WTC11 (cell line): ENCODE measurements at regions not wholly inside any gene's neighbourhood (a gene's known extent, or its start where the extent isn't known, plus 50 kb on each side); places are given as distances from the start of the nearest gene placed in this dataset.

ENCODE experiments used
- ATAC-seq: fragments of 200-7000 bp; cut with Tn5 transposase; 2 replicates; pipeline ENCODE4 v1.10.0; 2021; ENCODE audit warnings: mild to moderate bottlenecking, moderate library complexity
- CTCF ChIA-PET: fragments of 300-600 bp; sonication (Branson Sonifier 250); formaldehyde crosslinking; loops from one replicate; lab custom pipeline; 2021; ENCODE audit warnings: antibody characterized with exemption; lab: Charles Lee
- POLR2A ChIA-PET: fragments of 350-600 bp; sonication (Branson Sonifier 250); formaldehyde crosslinking; loops from one replicate; lab custom pipeline; 2021; ENCODE audit warnings: antibody characterized with exemption; lab: Charles Lee
- DNase-seq: peaks from one replicate; pipeline ENCODE4 v3.0.0; 2021; ENCODE audit warnings: low spot score
- H3K27ac Mint-ChIP-seq: 2 replicates; pipeline ENCODE4 v1.8.0; 2021; ENCODE audit warnings: mixed read lengths
- H3K27me3 Mint-ChIP-seq: 2 replicates; pipeline ENCODE4 v1.8.0; 2021; ENCODE audit warnings: low read depth, mild to moderate bottlenecking, moderate library complexity, mixed read lengths
- H3K36me3 Mint-ChIP-seq: 2 replicates; pipeline ENCODE4 v1.8.0; 2021; ENCODE audit warnings: mixed read lengths
- H3K4me1 Mint-ChIP-seq: 2 replicates; pipeline ENCODE4 v1.8.0; 2022; ENCODE audit warnings: mixed read lengths
- H3K4me3 Mint-ChIP-seq: 2 replicates; pipeline ENCODE4 v1.8.0; 2021; ENCODE audit warnings: mild to moderate bottlenecking, moderate library complexity, mixed read lengths
- H3K9me3 Mint-ChIP-seq: 2 replicates; pipeline ENCODE4 v1.8.0; 2021; ENCODE audit warnings: mixed read lengths
- ATF1 ChIP-seq: sonication (generic); formaldehyde crosslinking; IDR thresholded peaks from 2 replicates; pipeline ENCODE4 v1.8.1; 2023; ENCODE audit warnings: mild to moderate bottlenecking, moderate library complexity, missing genetic modification reagents
- ATF3 ChIP-seq: sonication (generic); formaldehyde crosslinking; conservative IDR thresholded peaks from 2 replicates; pipeline ENCODE4 v1.8.1; 2022; ENCODE audit warnings: mild to moderate bottlenecking, missing genetic modification reagents
- CREB1 ChIP-seq: sonication (generic); formaldehyde crosslinking; IDR thresholded peaks from 2 replicates; pipeline ENCODE4 v1.8.0; 2023; ENCODE audit warnings: mild to moderate bottlenecking, missing genetic modification reagents
- CREM ChIP-seq: sonication (generic); formaldehyde crosslinking; IDR thresholded peaks from 2 replicates; pipeline ENCODE4 v1.8.1; 2022; ENCODE audit warnings: mild to moderate bottlenecking, missing genetic modification reagents, moderate library complexity
- ELF4 ChIP-seq: sonication (generic); formaldehyde crosslinking; IDR thresholded peaks from 2 replicates; pipeline ENCODE4 v1.8.1; 2022; ENCODE audit warnings: low read depth, mild to moderate bottlenecking, moderate library complexity, missing genetic modification reagents
- EMX1 ChIP-seq: fragments of 250-450 bp; sonication (Bioruptor Pico); IDR thresholded peaks from 2 replicates; pipeline ENCODE4 v1.8.0; 2021; ENCODE audit warnings: mild to moderate bottlenecking
- GRHL2 ChIP-seq: fragments of 250-450 bp; sonication (Bioruptor Pico); IDR thresholded peaks from 2 replicates; pipeline ENCODE4 v1.8.0; 2022; ENCODE audit warnings: mild to moderate bottlenecking, moderate library complexity; ENCODE audit not compliant: insufficient replicate concordance, severe bottlenecking
- HMGA2 ChIP-seq: fragments of 250-450 bp; sonication (Bioruptor Pico); IDR thresholded peaks from 2 replicates; pipeline ENCODE4 v1.4.0; 2021; ENCODE audit warnings: mild to moderate bottlenecking, moderate library complexity
- MXD4 ChIP-seq: fragments of 250-450 bp; sonication (Bioruptor Pico); IDR thresholded peaks from 2 replicates; pipeline ENCODE4 v1.8.0; 2021; ENCODE audit warnings: mild to moderate bottlenecking, moderate library complexity, borderline replicate concordance
- NFYB ChIP-seq: sonication (generic); formaldehyde crosslinking; conservative IDR thresholded peaks from 2 replicates; pipeline ENCODE4 v1.8.0; 2022; ENCODE audit warnings: low read depth, missing genetic modification reagents
- NR2C2 ChIP-seq: sonication (generic); formaldehyde crosslinking; IDR thresholded peaks from 2 replicates; pipeline ENCODE4 v1.8.0; 2022; ENCODE audit warnings: mild to moderate bottlenecking, missing genetic modification reagents
- PRRX2 ChIP-seq: fragments of 250-450 bp; sonication (Bioruptor Pico); IDR thresholded peaks from 2 replicates; pipeline ENCODE4 v1.8.0; 2021; ENCODE audit warnings: mild to moderate bottlenecking
- RORB ChIP-seq: fragments of 250-450 bp; sonication (Bioruptor Pico); IDR thresholded peaks from 2 replicates; pipeline ENCODE4 v1.9.0; 2021; ENCODE audit warnings: mild to moderate bottlenecking
- SMAD4 ChIP-seq: sonication (generic); formaldehyde crosslinking; IDR thresholded peaks from 2 replicates; pipeline ENCODE4 v1.8.0; 2022; ENCODE audit warnings: mild to moderate bottlenecking, missing genetic modification reagents
- TEAD4 ChIP-seq: sonication (generic); formaldehyde crosslinking; IDR thresholded peaks from 2 replicates; pipeline ENCODE4 v1.8.0; 2022; ENCODE audit warnings: mild to moderate bottlenecking, missing genetic modification reagents
- ZBTB21 ChIP-seq: sonication (generic); formaldehyde crosslinking; IDR thresholded peaks from 2 replicates; pipeline ENCODE4 v1.8.1; 2023; ENCODE audit warnings: mild to moderate bottlenecking, missing genetic modification reagents, borderline replicate concordance
- ZMAT4 ChIP-seq: fragments of 250-450 bp; sonication (Bioruptor Pico); IDR thresholded peaks from 2 replicates; pipeline ENCODE4 v1.9.0; 2021; ENCODE audit warnings: mild to moderate bottlenecking
- ZNF232 ChIP-seq: sonication (generic); formaldehyde crosslinking; IDR thresholded peaks from 2 replicates; pipeline ENCODE4 v1.8.0; 2022; ENCODE audit warnings: mild to moderate bottlenecking, missing genetic modification reagents
- ZNF416 ChIP-seq: fragments of 250-450 bp; sonication (Bioruptor Pico); IDR thresholded peaks from 2 replicates; pipeline ENCODE4 v1.9.0; 2021; ENCODE audit warnings: mild to moderate bottlenecking, inconsistent platforms
- ZNF425 ChIP-seq: fragments of 250-450 bp; sonication (Bioruptor Pico); conservative IDR thresholded peaks from 2 replicates; pipeline ENCODE4 v1.9.0; 2021; ENCODE audit warnings: mild to moderate bottlenecking
- TF ChIP-seq, protein P1 (sequence below): fragments of 250-450 bp; sonication (Bioruptor Pico); IDR thresholded peaks from 2 replicates; pipeline ENCODE4 v1.8.0; 2021; ENCODE audit warnings: mild to moderate bottlenecking
- TF ChIP-seq, protein P2 (sequence below): sonication (generic); formaldehyde crosslinking; IDR thresholded peaks from 2 replicates; pipeline ENCODE4 v1.8.1; 2022; ENCODE audit warnings: mild to moderate bottlenecking, moderate library complexity, missing genetic modification reagents
- TF ChIP-seq, protein P3 (sequence below): sonication (generic); formaldehyde crosslinking; IDR thresholded peaks from 2 replicates; pipeline ENCODE4 v1.8.1; 2023; ENCODE audit warnings: mild to moderate bottlenecking, moderate library complexity, missing genetic modification reagents

GRCh38 chr5:51273021-51273420 is 110.2 kb upstream of the ISL1 start:
- Mint-ChIP-seq H3K27ac (no peak overlapping the region), H3K4me3 (no peak overlapping the region), H3K27me3 (peaks cover 3% of the 10 kb centered on the region; the same call in 1 of the 2 replicates), H3K36me3 (no peaks in the 10 kb centered on the region), H3K4me1 (peaks cover 31% of the 10 kb centered on the region), H3K9me3 (peaks cover 5% of the 10 kb centered on the region)
- POLR2A ChIA-PET = no interaction called here
- no peak for TF ChIP-seq ZNF232
- no peak for TF ChIP-seq ATF1
- TF ChIP-seq CREM (CRISPR knock-in tag) = no peak
- TF ChIP-seq, protein P1, sequence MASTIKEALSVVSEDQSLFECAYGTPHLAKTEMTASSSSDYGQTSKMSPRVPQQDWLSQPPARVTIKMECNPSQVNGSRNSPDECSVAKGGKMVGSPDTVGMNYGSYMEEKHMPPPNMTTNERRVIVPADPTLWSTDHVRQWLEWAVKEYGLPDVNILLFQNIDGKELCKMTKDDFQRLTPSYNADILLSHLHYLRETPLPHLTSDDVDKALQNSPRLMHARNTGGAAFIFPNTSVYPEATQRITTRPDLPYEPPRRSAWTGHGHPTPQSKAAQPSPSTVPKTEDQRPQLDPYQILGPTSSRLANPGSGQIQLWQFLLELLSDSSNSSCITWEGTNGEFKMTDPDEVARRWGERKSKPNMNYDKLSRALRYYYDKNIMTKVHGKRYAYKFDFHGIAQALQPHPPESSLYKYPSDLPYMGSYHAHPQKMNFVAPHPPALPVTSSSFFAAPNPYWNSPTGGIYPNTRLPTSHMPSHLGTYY = no peak
- TF ChIP-seq ZNF425 (CRISPR knock-in tag) = no peak
- ATAC-seq (no peak), DNase-seq (no peak)
- CTCF ChIA-PET = no interaction called here

DNA sequence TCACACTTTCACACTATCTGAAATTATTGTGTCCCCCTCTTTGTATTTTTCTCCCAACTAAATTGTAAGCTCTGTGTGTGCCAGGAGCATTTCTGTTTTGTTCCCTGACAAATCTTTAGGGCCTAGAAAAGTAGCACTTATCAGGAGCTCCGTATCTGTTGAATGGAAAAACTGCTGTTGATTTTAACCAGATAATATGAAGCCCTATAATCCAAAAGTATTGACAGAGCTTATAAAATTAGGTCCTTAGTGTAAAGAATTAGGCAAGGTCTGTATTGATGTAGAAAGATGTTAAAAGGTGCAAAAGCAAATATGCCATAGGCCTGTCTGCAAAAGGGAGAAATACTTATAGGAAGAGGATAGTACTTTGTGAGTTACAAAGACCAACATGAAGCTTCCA is 109.4 kb upstream of the ISL1 start:
- TF ChIP-seq CREB1 (CRISPR knock-in tag) (no peak), ZMAT4 (CRISPR knock-in tag) (no peak), ATF3 (CRISPR knock-in tag) (no peak), TEAD4 (CRISPR knock-in tag) (no peak), ELF4 (CRISPR knock-in tag) (no peak), NR2C2 (CRISPR knock-in tag) (no peak), ZBTB21 (CRISPR knock-in tag) (no peak), ZNF416 (no peak), GRHL2 (CRISPR knock-in tag) (no peak), ZNF425 (CRISPR knock-in tag) (no peak), MXD4 (no peak), SMAD4 (CRISPR knock-in tag) (no peak), RORB (no peak), HMGA2 (CRISPR knock-in tag) (no peak), NFYB (CRISPR knock-in tag) (no peak), EMX1 (CRISPR knock-in tag) (no peak), PRRX2 (CRISPR knock-in tag) (no peak)
- TF ChIP-seq, protein P2, sequence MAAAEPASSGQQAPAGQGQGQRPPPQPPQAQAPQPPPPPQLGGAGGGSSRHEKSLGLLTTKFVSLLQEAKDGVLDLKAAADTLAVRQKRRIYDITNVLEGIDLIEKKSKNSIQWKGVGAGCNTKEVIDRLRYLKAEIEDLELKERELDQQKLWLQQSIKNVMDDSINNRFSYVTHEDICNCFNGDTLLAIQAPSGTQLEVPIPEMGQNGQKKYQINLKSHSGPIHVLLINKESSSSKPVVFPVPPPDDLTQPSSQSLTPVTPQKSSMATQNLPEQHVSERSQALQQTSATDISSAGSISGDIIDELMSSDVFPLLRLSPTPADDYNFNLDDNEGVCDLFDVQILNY (CRISPR knock-in tag) = no peak
- TF ChIP-seq, protein P3, sequence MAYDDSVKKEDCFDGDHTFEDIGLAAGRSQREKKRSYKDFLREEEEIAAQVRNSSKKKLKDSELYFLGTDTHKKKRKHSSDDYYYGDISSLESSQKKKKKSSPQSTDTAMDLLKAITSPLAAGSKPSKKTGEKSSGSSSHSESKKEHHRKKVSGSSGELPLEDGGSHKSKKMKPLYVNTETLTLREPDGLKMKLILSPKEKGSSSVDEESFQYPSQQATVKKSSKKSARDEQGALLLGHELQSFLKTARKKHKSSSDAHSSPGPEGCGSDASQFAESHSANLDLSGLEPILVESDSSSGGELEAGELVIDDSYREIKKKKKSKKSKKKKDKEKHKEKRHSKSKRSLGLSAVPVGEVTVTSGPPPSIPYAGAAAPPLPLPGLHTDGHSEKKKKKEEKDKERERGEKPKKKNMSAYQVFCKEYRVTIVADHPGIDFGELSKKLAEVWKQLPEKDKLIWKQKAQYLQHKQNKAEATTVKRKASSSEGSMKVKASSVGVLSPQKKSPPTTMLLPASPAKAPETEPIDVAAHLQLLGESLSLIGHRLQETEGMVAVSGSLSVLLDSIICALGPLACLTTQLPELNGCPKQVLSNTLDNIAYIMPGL (CRISPR knock-in tag) = no peak
- ATAC-seq (no peak), DNase-seq (no peak)
- Mint-ChIP-seq H3K27ac (no peak overlapping the region), H3K36me3 (no peaks in the 10 kb centered on the region), H3K27me3 (peaks cover 3% of the 10 kb centered on the region; the same call in 1 of the 2 replicates), H3K4me3 (no peak overlapping the region), H3K9me3 (peaks cover 5% of the 10 kb centered on the region), H3K4me1 (peaks cover 39% of the 10 kb centered on the region)
- ChIA-PET CTCF (no interaction called here), POLR2A (no interaction called here)
